GM23338 (cell line): ENCODE measurements at regions not wholly inside any gene's neighbourhood (a gene's known extent, or its start where the extent isn't known, plus 50 kb on each side); places are given as distances from the start of the nearest gene placed in this dataset.
A peak's percentile ranks its signal among the peaks of the same experiment; 100 is the strongest.

Experiments
- ATAC-seq: fragments of 200-7000 bp; cut with Tn5 transposase; 3 replicates; pipeline ENCODE4 v1.9.1; 2020
- DNase-seq: peaks from one replicate; pipeline ENCODE4 v3.0.0-alpha.2; 2015; ENCODE audit warnings: low spot score
- H2AFZ ChIP-seq: fragments of 200-600 bp; sonication (generic); 2 replicates; pipeline ENCODE4 v1.8.0; 2016; ENCODE audit warnings: antibody characterized with exemption, mild to moderate bottlenecking, moderate library complexity
- H3F3A ChIP-seq: fragments of 200-600 bp; sonication (generic); replicated peaks from 2 replicates; pipeline ENCODE4 v1.8.0; 2017; ENCODE audit warnings: antibody characterized with exemption, mixed run types, low read depth
- H3K27ac ChIP-seq: fragments of 200-600 bp; sonication (generic); 2 replicates; pipeline ENCODE4 v1.6.1; 2016; ENCODE audit warnings: low read depth
- H3K27me3 ChIP-seq: fragments of 200-600 bp; sonication (generic); 2 replicates; pipeline ENCODE4 v1.8.0; 2016; ENCODE audit warnings: mild to moderate bottlenecking, mixed run types, moderate library complexity; ENCODE audit not compliant: insufficient read depth
- H3K36me3 ChIP-seq: fragments of 200-600 bp; sonication (generic); 2 replicates; pipeline ENCODE4 v1.8.0; 2016; ENCODE audit warnings: mild to moderate bottlenecking; ENCODE audit not compliant: insufficient read depth
- H3K4me1 ChIP-seq: fragments of 200-600 bp; sonication (generic); 2 replicates; pipeline ENCODE4 v1.8.0; 2016; ENCODE audit warnings: mild to moderate bottlenecking, moderate library complexity; ENCODE audit not compliant: insufficient read depth
- H3K4me2 ChIP-seq: fragments of 200-600 bp; sonication (generic); 2 replicates; pipeline ENCODE4 v1.7.1; 2017; ENCODE audit warnings: mixed run types
- H3K4me3 ChIP-seq: fragments of 200-600 bp; sonication (generic); 2 replicates; pipeline ENCODE4 v1.6.1; 2016; ENCODE audit warnings: mixed run types
- H3K79me2 ChIP-seq: fragments of 200-600 bp; sonication (generic); replicated peaks from 2 replicates; pipeline ENCODE4 v1.8.0; 2017; ENCODE audit warnings: mild to moderate bottlenecking; ENCODE audit not compliant: insufficient read depth
- H3K9me2 ChIP-seq: fragments of 200-600 bp; sonication (generic); 2 replicates; pipeline ENCODE4 v1.8.0; 2017; ENCODE audit not compliant: insufficient read depth
- H4K20me1 ChIP-seq: fragments of 200-600 bp; sonication (generic); replicated peaks from 2 replicates; pipeline ENCODE4 v1.8.0; 2017; ENCODE audit warnings: mild to moderate bottlenecking; ENCODE audit not compliant: insufficient read depth
- H3K27ac Mint-ChIP-seq: 2 replicates; pipeline ENCODE4 v1.8.0; 2020; ENCODE audit warnings: inconsistent platforms, mild to moderate bottlenecking, moderate library complexity, mixed read lengths
- H3K27me3 Mint-ChIP-seq: 3 replicates; pipeline ENCODE4 v1.8.0; 2022; ENCODE audit warnings: low read depth, mild to moderate bottlenecking, moderate library complexity, mixed read lengths, inconsistent platforms; ENCODE audit not compliant: insufficient read depth, poor library complexity
- H3K36me3 Mint-ChIP-seq: 3 replicates; pipeline ENCODE4 v1.8.0; 2021; ENCODE audit warnings: low read depth, mild to moderate bottlenecking, inconsistent platforms, moderate library complexity, mixed read lengths
- H3K4me1 Mint-ChIP-seq: 3 replicates; pipeline ENCODE4 v1.8.0; 2020; ENCODE audit warnings: mild to moderate bottlenecking, inconsistent platforms, mixed read lengths
- H3K4me3 Mint-ChIP-seq: 3 replicates; pipeline ENCODE4 v1.8.0; 2021; ENCODE audit warnings: moderate library complexity, mild to moderate bottlenecking, inconsistent platforms, mixed read lengths
- H3K9me3 Mint-ChIP-seq: 3 replicates; pipeline ENCODE4 v1.8.0; 2020; ENCODE audit warnings: moderate library complexity, mild to moderate bottlenecking, inconsistent platforms, mixed read lengths
- CREB1 ChIP-seq: fragments of 250-450 bp; sonication (Bioruptor Pico); IDR thresholded peaks from 2 replicates; pipeline ENCODE4 v1.5.0; 2020; ENCODE audit warnings: low read depth, mild to moderate bottlenecking, moderate library complexity
- CTCF ChIP-seq, 2 experiments: fragments of 200-600 bp in 1 of 2; sonication (generic) in 1 of 2; conservative IDR thresholded peaks; 2 replicates each; pipeline versions ENCODE4 v1.5.1 to v1.6.1; 2016 to 2017; ENCODE audit warnings: antibody characterized with exemption in 2 of 2, low read depth in 2 of 2, mild to moderate bottlenecking in 2 of 2, moderate library complexity in 1 of 2
- ETS1 ChIP-seq: IDR thresholded peaks from 2 replicates; pipeline ENCODE4 v1.6.1; 2016; ENCODE audit warnings: antibody characterized with exemption
- EZH2 ChIP-seq: fragments of 200-600 bp; sonication (generic); IDR thresholded peaks from one replicate; pipeline ENCODE4 v1.8.0; 2017; ENCODE audit warnings: antibody characterized with exemption, mild to moderate bottlenecking, low read depth; ENCODE audit not compliant: unreplicated experiment
- EZH2phosphoT487 ChIP-seq: fragments of 200-600 bp; sonication (generic); IDR thresholded peaks from one replicate; pipeline ENCODE4 v1.8.1; 2018; ENCODE audit warnings: antibody characterized with exemption; ENCODE audit not compliant: unreplicated experiment
- JUNB ChIP-seq: IDR thresholded peaks from one replicate; pipeline ENCODE4 v1.6.1; 2016; ENCODE audit warnings: antibody characterized with exemption; ENCODE audit not compliant: unreplicated experiment
- NANOG ChIP-seq: IDR thresholded peaks from 2 replicates; pipeline ENCODE4 v1.6.1; 2016; ENCODE audit warnings: antibody characterized with exemption, borderline replicate concordance
- POLR2AphosphoS5 ChIP-seq: IDR thresholded peaks from 2 replicates; pipeline ENCODE4 v1.6.1; 2016; ENCODE audit warnings: antibody characterized with exemption, low read depth
- REST ChIP-seq: IDR thresholded peaks from one replicate; pipeline ENCODE4 v1.6.1; 2018; ENCODE audit warnings: antibody characterized with exemption; ENCODE audit not compliant: unreplicated experiment
- STAT1 ChIP-seq: IDR thresholded peaks from one replicate; pipeline ENCODE4 v1.6.1; 2016; ENCODE audit warnings: antibody characterized with exemption; ENCODE audit not compliant: unreplicated experiment
- ZNF114 ChIP-seq: fragments of 250-450 bp; sonication (Bioruptor Pico); IDR thresholded peaks from 2 replicates; pipeline ENCODE4 v1.5.0; 2020; ENCODE audit warnings: mild to moderate bottlenecking, moderate library complexity
- ZNF331 ChIP-seq: fragments of 250-450 bp; sonication (Bioruptor Pico); IDR thresholded peaks from 2 replicates; pipeline ENCODE4 v1.5.0; 2020; ENCODE audit warnings: low read depth, mild to moderate bottlenecking, moderate library complexity
- ZNF462 ChIP-seq: fragments of 250-450 bp; sonication (Bioruptor Pico); IDR thresholded peaks from 2 replicates; pipeline ENCODE4 v1.5.0; 2020; ENCODE audit warnings: mild to moderate bottlenecking, moderate library complexity

DNA sequence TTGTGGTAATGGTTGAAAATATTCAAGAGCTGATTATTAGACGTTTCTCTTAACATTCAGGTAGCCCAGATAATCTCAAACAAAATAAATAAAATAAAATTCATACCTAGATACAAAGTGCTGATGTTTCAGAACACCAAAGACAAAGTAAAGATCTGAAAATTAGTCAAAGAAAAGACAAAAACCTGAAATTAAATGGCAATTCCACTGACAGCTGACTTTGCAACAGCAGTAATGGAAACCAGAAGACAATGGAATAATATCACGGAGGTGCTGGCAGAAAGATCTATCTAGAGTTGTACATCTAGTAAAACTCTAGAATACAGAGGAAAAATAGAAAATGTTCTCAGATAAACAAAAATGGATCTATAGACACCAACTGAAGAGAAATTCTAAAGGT is 58.0 kb upstream of the IKZF1 start:
- DNase-seq: peak; percentile 6
- H3K9me3 Mint-ChIP-seq: peaks cover 27% of the 10 kb centered on the region
- peaks cover 13% of the 10 kb centered on the region; the same call in 2 of the 3 replicates for H3K36me3 Mint-ChIP-seq
- no peaks in the 10 kb centered on the region for H3K27me3 Mint-ChIP-seq
- no peaks in the 10 kb centered on the region for H3F3A ChIP-seq
- no peaks in the 10 kb centered on the region for H3K27me3 ChIP-seq
- peaks cover 8% of the 10 kb centered on the region for H3K36me3 ChIP-seq
- no peak overlapping the region for H3K4me3 ChIP-seq
- H3K27ac Mint-ChIP-seq: no peak overlapping the region
- no peak overlapping the region for H3K27ac ChIP-seq
- H3K4me1 ChIP-seq: no peaks in the 10 kb centered on the region
- no peak overlapping the region for H2AFZ ChIP-seq
- H3K4me1 Mint-ChIP-seq: no peaks in the 10 kb centered on the region
- TF ChIP-seq CREB1 (CRISPR knock-in tag) (no peak), CTCF (conservative IDR thresholded peaks at IDR 0.05; ENCODE audit: low read depth in 2 of 2) (no peak), ETS1 (no peak), POLR2AphosphoS5 (no peak), NANOG (no peak), EZH2phosphoT487 (no peak), EZH2 (no peak), ZNF331 (CRISPR knock-in tag) (no peak), ZNF462 (CRISPR knock-in tag) (no peak), JUNB (no peak), REST (no peak), ZNF114 (CRISPR knock-in tag) (no peak), STAT1 (no peak)
- no peak for ATAC-seq
- H3K4me2 ChIP-seq: no peak overlapping the region
- no peaks in the 10 kb centered on the region for H3K79me2 ChIP-seq
- no peaks in the 10 kb centered on the region for H3K9me2 ChIP-seq
- H4K20me1 ChIP-seq: no peaks in the 10 kb centered on the region
- no peak overlapping the region for H3K4me3 Mint-ChIP-seq
